Uterus (tissue), 2 donors: ENCODE measurements at regions not wholly inside any gene's neighbourhood (a gene's known extent, or its start where the extent isn't known, plus 50 kb on each side); places are given as distances from the start of the nearest gene placed in this dataset.
A peak's percentile ranks its signal among the peaks of the same experiment; 100 is the strongest.

Experiments used
- POLR2A ChIP-seq, 2 donors: fragments of 450-650 bp; IDR thresholded peaks; one replicate each; pipeline ENCODE4 v1.6.1; 2016; ENCODE audit warnings: antibody characterized with exemption in 2 of 2, mild to moderate bottlenecking in 1 of 2, moderate library complexity in 1 of 2
- TF ChIP-seq, protein P1 (sequence below), 4 experiments: fragments of 200-600 bp in 2 of 4; fragments of 450-650 bp in 2 of 4; sonication (generic) in 2 of 4; IDR thresholded peaks; one replicate each; pipeline ENCODE4 v1.5.1; 2016 to 2019; ENCODE audit warnings: antibody characterized with exemption in 4 of 4, mild to moderate bottlenecking in 2 of 4, moderate library complexity in 1 of 4

DNA sequence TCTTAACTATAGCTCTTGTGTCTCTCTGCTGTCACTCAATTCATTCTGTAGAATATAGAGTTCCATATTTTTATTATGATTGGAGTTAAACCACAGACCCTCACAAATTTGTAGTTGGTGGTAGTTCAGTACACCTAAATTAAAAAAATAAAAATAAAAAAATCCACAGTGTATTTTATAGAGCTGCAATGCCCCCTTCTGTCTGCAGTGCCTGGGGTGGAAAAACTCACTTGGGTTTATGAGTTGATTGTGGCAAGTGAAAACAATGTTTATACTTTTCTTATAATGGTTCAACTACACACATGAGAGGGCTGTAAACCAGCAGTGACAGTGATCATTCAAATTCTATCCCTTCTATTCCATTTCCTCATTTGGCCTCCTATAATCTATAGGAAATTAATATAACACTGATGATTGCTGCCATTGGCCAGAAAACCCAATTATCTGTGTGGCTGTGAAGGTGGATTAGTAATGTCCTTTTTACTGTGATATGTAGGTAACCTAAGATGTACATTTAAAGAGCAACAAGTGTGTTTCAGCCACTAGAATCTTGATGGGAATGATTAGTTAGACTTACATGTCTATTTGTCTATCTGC, 166.9 kb upstream of the LRIG3 start:
- TF ChIP-seq POLR2A (IDR thresholded peaks at IDR 0.05), result no peak
- TF ChIP-seq, protein P1, sequence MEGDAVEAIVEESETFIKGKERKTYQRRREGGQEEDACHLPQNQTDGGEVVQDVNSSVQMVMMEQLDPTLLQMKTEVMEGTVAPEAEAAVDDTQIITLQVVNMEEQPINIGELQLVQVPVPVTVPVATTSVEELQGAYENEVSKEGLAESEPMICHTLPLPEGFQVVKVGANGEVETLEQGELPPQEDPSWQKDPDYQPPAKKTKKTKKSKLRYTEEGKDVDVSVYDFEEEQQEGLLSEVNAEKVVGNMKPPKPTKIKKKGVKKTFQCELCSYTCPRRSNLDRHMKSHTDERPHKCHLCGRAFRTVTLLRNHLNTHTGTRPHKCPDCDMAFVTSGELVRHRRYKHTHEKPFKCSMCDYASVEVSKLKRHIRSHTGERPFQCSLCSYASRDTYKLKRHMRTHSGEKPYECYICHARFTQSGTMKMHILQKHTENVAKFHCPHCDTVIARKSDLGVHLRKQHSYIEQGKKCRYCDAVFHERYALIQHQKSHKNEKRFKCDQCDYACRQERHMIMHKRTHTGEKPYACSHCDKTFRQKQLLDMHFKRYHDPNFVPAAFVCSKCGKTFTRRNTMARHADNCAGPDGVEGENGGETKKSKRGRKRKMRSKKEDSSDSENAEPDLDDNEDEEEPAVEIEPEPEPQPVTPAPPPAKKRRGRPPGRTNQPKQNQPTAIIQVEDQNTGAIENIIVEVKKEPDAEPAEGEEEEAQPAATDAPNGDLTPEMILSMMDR (IDR thresholded peaks at IDR 0.05), result peak in 3 of 4 experiments; percentile 12 to 41 (median 33)
